ENCODE measurements at regions not wholly inside any gene's neighbourhood (a gene's known extent, or its start where the extent isn't known, plus 50 kb on each side); places are given as distances from the start of the nearest gene placed in this dataset.
"Not testable (repeated sequence)": the region's sequence is repeated elsewhere in the genome, so short reads cannot be mapped to it uniquely, and the experiment has no call there.

- no peak for DNase-seq
Observed at GRCh38 chr6:30832864-30833263, 51.5 kb upstream of the DDR1 start.

- peak; percentile 32 for DNase-seq
Observed at GRCh38 chr6:30830438-30830837, 53.9 kb upstream of the DDR1 start.

GRCh38 chr6:30829639-30830255, 54.6 kb upstream of the DDR1 start:
- no peak for DNase-seq

GRCh38 chr6:30829033-30829432, 55.3 kb upstream of the DDR1 start:
- no peak for DNase-seq

GRCh38 chr6:30828027-30828962, 56.0 kb upstream of the DDR1 start:
- peak; percentile 80 for DNase-seq

GRCh38 chr6:30826961-30827342, 57.4 kb upstream of the DDR1 start:
- no peak for DNase-seq

GRCh38 chr6:30824698-30825097, 59.6 kb upstream of the DDR1 start:
- no peak for DNase-seq

GRCh38 chr6:30823534-30823865, 60.8 kb upstream of the DDR1 start:
- DNase-seq, result no peak

- DNase-seq, result peak; percentile 49
Observed at GRCh38 chr6:30821862-30822784, 62.2 kb upstream of the DDR1 start.

- DNase-seq, result no peak
Observed at GRCh38 chr6:30820193-30820592, 64.1 kb upstream of the DDR1 start.

- DNase-seq, result no peak
Observed at GRCh38 chr6:30819297-30819917, 64.9 kb upstream of the DDR1 start.

GRCh38 chr6:30818391-30818841, 65.9 kb upstream of the DDR1 start:
- no peak for DNase-seq

- no peak for DNase-seq
Observed at GRCh38 chr6:30816791-30817739, 67.3 kb upstream of the DDR1 start.

- DNase-seq, result not testable (repeated sequence)
Observed at GRCh38 chr6:30816296-30816695, 68.0 kb upstream of the DDR1 start.

GRCh38 chr6:30815041-30815742, 69.1 kb upstream of the DDR1 start:
- not testable (repeated sequence) for DNase-seq

- DNase-seq, result peak; percentile 45
Observed at GRCh38 chr6:30814146-30815040, 69.9 kb upstream of the DDR1 start.

- DNase-seq, result no peak
Observed at GRCh38 chr6:30813631-30814145, 69.3 kb upstream of the IER3 start.

GRCh38 chr6:30810813-30811339, 66.5 kb upstream of the IER3 start:
- DNase-seq, result no peak

- not testable (repeated sequence) for DNase-seq
Observed at GRCh38 chr6:30807566-30807965, 63.2 kb upstream of the IER3 start.

Measured in CD4-positive, alpha-beta T cell treated with Interleukin-12 subunit alpha and Interleukin-12 subunit beta, for 1 hour (primary cell).